Activated CD4-positive, alpha-beta T cell treated with anti-CD3 and anti-CD28 coated beads, Interleukin-2, amount 10 ng/mL, durations not matched to agents 24 days and 14 days (primary cell): ENCODE measurements at regions not wholly inside any gene's neighbourhood (a gene's known extent, or its start where the extent isn't known, plus 50 kb on each side); places are given as distances from the start of the nearest gene placed in this dataset.

ENCODE experiments used
- DNase-seq: peaks from one replicate; pipeline ENCODE4 v3.0.0; 2022
- H3K27ac Mint-ChIP-seq: one replicate; pipeline ENCODE4 v1.8.0; 2022; ENCODE audit warnings: mild to moderate bottlenecking, mixed read lengths
- H3K27me3 Mint-ChIP-seq: one replicate; pipeline ENCODE4 v1.8.0; 2022; ENCODE audit warnings: mixed read lengths
- H3K36me3 Mint-ChIP-seq: one replicate; pipeline ENCODE4 v1.8.0; 2022; ENCODE audit warnings: low read depth, mild to moderate bottlenecking, mixed read lengths
- H3K4me1 Mint-ChIP-seq: one replicate; pipeline ENCODE4 v1.8.0; 2021; ENCODE audit warnings: mixed read lengths
- H3K4me3 Mint-ChIP-seq: one replicate; pipeline ENCODE4 v1.8.0; 2022; ENCODE audit warnings: mild to moderate bottlenecking, moderate library complexity, mixed read lengths
- H3K9me3 Mint-ChIP-seq: one replicate; pipeline ENCODE4 v1.8.0; 2021; ENCODE audit warnings: mixed read lengths
- intact Hi-C: fragments of 100-400 bp; cut with micrococcal nuclease; formaldehyde crosslinking; loops from one replicate; pipeline ENCODE4 v1.15.1; 2023

DNA sequence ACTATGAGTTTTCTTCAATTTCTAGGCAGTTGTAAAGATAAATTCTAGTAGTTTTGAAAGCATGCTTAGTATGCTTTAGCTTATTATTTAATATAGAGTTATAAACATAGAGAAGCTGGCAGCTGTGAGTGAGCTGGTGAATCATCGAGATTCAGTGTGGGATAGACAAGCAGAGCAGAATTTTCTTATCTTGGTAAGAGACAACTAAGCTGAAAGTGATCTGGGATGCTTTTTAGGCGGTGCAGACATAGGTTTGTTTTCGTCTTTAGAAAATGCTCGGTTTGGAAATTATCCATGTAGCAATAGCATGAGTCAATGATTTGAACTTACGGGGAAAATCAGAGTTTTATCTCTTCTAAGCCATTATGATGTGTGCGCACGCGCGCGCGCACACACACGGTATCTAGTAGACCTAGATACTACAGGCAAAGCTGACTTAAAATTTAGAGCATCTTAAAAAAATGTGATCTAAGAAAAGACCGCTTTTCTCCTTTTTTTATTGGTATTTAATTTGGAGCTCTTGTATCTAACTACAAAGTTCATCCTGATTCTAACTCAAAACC, 128.3 kb upstream of the MAP3K7 start:
- H3K27ac Mint-ChIP-seq, result no peak overlapping the region

DNA sequence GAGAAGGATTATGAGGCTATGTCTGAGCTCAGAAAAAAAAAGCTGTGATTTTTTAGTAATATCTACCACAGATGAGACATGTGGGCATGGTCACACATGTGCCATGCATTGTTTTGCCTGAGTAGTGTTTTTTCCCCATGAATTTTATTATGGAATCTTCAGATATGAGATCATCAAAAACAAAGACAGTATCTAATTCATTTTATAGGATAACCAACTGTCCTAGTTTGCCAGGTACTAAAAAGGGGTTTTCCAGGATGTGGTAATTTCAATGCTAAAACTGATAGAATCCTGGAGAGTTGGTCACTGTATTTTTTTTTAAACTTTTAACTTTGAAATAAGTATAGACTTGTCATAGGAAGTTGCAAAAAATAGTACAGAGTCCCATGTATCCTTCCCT, 127.4 kb upstream of the MAP3K7 start:
- intact Hi-C loops, result no loop called here
- Mint-ChIP-seq H3K4me3 (no peak overlapping the region), H3K27me3 (peaks cover 13% of the 10 kb centered on the region), H3K9me3 (no peaks in the 10 kb centered on the region), H3K27ac (no peak overlapping the region), H3K36me3 (no peaks in the 10 kb centered on the region), H3K4me1 (no peaks in the 10 kb centered on the region)
- DNase-seq, result no peak

More for the DNA sequence above, 128.3 kb upstream of the MAP3K7 start:
- no peak for DNase-seq
- peaks cover 13% of the 10 kb centered on the region for H3K27me3 Mint-ChIP-seq
- H3K4me1 Mint-ChIP-seq, result no peaks in the 10 kb centered on the region
- H3K36me3 Mint-ChIP-seq, result no peaks in the 10 kb centered on the region
- H3K9me3 Mint-ChIP-seq, result no peaks in the 10 kb centered on the region
- no peak overlapping the region for H3K4me3 Mint-ChIP-seq
- intact Hi-C loops, result no loop called here

DNA sequence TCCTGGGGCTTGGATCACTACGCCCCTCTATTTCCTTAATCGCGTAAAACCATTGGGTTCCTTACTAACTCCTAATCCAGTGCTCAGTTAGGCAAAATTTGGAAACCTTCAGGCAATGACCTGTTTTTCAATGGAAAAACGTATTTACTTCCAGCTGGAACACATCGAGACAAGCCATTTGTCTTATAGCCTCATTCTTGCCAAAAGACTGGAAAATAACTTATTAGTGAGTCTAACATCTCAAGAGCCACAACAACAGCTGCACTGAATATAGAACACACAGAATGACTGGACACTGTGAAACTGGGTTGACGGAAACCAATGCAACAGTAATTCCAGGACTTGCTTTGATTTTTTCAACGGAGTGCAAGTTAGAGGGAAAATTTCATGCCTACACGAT, 125.2 kb upstream of the MAP3K7 start:
- DNase-seq, result no peak
- Mint-ChIP-seq H3K4me3 (no peak overlapping the region), H3K27ac (no peak overlapping the region), H3K27me3 (peaks cover 13% of the 10 kb centered on the region), H3K4me1 (no peaks in the 10 kb centered on the region), H3K9me3 (no peaks in the 10 kb centered on the region), H3K36me3 (no peaks in the 10 kb centered on the region)
- intact Hi-C loops, result no loop called here

DNA sequence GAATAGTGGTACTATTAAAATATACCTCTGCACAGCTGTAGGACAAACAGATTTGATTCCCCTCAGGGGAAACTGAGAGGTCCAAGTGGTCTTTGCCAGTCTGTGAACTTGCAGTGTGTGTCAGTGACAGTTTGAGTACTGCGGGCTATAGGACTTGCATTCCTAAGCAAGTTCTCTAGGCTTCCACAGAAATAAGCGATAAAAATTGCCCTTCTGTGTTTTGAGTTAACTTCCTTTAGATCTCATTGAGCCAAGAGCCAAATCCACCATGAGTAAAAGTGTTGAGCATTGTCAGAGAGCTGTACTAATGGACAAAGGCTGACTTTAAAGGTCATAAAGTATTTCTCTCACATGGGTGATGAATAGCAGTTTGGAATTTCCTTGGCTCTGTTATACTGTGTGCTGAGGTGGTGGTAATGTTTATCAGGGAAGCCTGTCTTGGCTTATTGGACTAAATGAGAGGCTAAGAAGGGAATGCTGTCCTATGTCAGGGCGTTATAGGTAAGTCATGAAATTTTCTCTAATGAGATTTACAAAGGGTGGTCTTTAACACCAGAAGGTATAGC, 122.6 kb upstream of the MAP3K7 start:
- Mint-ChIP-seq H3K4me3 (no peak overlapping the region), H3K36me3 (no peaks in the 10 kb centered on the region), H3K4me1 (no peaks in the 10 kb centered on the region), H3K9me3 (no peaks in the 10 kb centered on the region), H3K27ac (no peak overlapping the region), H3K27me3 (peaks cover 6% of the 10 kb centered on the region)
- intact Hi-C loops, result no loop called here
- no peak for DNase-seq

DNA sequence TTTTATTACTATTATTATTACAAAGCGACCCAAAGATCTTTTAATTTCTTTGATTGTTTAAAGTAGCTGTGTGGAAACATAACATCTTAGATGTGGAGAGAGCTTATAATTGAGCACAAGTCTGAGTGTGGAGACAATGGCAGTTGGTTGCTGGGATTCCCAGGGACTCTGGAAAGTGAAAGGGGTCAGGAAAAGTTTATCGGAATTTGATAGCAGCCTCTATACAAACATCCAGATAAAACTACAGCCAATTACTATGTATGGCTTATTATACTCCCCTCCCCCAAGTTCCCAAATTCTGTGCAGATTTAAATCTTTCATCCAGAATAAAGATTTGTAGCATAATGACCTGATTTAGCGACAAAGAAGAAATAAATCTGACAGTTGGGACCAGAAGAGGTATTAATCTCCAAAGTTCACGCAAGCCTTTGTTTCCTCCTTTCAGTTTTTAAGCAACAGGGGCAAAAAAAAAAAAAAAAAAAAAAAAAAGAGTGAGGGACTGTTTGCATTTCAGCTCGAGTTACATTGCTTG, 121.4 kb upstream of the MAP3K7 start:
- Mint-ChIP-seq H3K36me3 (no peaks in the 10 kb centered on the region), H3K4me3 (no peak overlapping the region), H3K4me1 (no peaks in the 10 kb centered on the region), H3K27ac (no peak overlapping the region), H3K27me3 (peaks cover 6% of the 10 kb centered on the region), H3K9me3 (no peaks in the 10 kb centered on the region)
- DNase-seq, result no peak
- intact Hi-C loops, result no loop called here

DNA sequence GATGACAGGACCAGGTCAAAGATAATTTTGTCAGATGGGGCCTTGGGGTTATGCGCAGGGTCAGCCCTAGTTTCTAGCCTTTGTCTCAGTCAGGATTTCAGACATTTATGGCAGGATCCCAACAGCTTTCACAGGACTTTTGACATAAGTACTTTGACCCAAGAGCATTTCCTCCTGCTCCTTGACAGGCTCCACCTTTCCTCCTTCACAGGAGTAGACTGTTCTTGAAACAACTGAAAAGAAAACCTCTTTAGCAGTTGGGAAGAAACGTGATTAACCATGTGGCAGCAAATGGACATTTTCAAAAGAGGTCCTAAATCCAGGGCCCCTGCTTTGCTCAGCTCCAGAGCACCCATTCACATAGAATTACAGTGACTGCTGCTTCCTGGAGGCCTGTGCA, 120.4 kb upstream of the MAP3K7 start:
- Mint-ChIP-seq H3K27ac (no peak overlapping the region), H3K9me3 (no peaks in the 10 kb centered on the region), H3K36me3 (no peaks in the 10 kb centered on the region), H3K4me3 (no peak overlapping the region), H3K4me1 (no peaks in the 10 kb centered on the region), H3K27me3 (peaks cover 4% of the 10 kb centered on the region)
- DNase-seq, result no peak
- intact Hi-C loops, result no loop called here

DNA sequence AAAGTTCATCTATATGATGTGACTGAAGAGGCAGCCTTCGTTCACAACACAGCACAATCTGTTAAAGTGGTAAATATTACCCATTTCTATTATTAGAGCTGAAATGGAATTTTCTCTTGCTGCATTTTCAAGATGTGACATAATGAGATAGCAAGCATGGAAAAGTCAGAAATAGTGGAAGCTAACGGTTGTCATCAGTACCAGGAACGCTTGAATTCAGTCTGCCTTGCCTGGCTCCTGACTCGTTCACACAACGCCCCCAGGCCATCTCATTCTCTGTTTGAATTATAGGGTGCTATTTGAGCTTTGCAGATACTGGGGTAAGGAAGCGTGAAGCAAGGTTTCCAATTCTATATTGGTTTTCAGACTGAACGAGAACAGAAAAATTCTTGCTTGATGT, 116.5 kb upstream of the MAP3K7 start:
- intact Hi-C loops, result no loop called here
- Mint-ChIP-seq H3K27me3 (peaks cover 4% of the 10 kb centered on the region), H3K36me3 (no peaks in the 10 kb centered on the region), H3K9me3 (no peaks in the 10 kb centered on the region), H3K4me1 (peaks cover 8% of the 10 kb centered on the region), H3K27ac (no peak overlapping the region), H3K4me3 (no peak overlapping the region)
- DNase-seq, result no peak

DNA sequence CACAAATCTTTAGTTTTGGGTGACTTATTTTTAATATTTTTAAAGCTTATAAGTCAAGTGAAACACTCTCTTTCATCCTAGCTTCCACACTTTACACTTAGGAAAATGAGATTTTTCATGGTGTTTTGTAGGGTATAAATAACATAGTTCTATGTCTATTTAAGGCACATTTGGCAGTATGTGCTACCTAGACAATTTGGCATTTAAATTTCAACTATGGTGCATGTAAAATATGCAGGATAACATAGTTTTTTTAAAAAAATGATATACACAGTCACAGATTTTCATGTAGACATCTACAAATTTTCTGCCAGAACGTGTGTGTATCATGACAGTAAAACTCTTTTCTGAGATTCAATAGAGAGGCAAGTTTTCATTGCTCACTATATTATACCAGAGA, 115.1 kb upstream of the MAP3K7 start:
- no peaks in the 10 kb centered on the region for H3K9me3 Mint-ChIP-seq
- H3K4me1 Mint-ChIP-seq, result peaks cover 8% of the 10 kb centered on the region
- no peak overlapping the region for H3K4me3 Mint-ChIP-seq
- no peak for DNase-seq
- no peaks in the 10 kb centered on the region for H3K36me3 Mint-ChIP-seq
- intact Hi-C loops, result no loop called here
- no peak overlapping the region for H3K27ac Mint-ChIP-seq
- H3K27me3 Mint-ChIP-seq, result peaks cover 4% of the 10 kb centered on the region

DNA sequence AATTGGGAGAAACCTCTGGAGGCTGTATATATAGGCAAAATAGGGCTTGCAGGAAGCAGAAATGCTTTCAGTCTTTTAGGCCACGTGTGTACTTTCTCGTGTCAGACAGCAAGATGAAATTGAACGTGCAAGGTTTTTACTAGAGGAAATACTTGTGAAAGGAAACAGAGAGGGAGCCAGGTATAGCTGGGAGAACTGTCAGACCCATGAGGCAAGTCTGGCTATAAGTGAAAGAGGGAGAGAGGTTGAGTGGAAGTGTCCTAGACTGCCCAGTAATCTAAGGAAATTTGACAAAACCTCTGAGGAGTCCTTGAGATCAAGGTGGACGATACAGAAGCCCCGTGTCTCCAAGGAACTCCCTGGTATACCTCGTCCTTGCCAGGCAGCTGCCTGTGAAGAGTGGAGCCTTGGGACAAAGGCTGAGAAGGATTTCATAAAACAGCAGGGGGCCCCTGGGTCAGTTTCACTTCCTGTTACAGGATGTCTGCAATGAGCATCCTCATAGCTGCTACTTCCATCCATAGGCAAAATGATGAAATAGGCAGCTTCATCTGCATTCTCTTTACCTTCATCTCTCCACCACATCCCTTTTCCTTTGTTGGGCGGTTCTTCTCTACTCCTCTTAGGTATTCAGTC, 114.4 kb upstream of the MAP3K7 start:
- intact Hi-C loops, result no loop called here
- Mint-ChIP-seq H3K27me3 (peaks cover 7% of the 10 kb centered on the region), H3K9me3 (no peaks in the 10 kb centered on the region), H3K4me3 (no peak overlapping the region), H3K27ac (no peak overlapping the region), H3K4me1 (peaks cover 8% of the 10 kb centered on the region), H3K36me3 (no peaks in the 10 kb centered on the region)
- peak; percentile 57 for DNase-seq

DNA sequence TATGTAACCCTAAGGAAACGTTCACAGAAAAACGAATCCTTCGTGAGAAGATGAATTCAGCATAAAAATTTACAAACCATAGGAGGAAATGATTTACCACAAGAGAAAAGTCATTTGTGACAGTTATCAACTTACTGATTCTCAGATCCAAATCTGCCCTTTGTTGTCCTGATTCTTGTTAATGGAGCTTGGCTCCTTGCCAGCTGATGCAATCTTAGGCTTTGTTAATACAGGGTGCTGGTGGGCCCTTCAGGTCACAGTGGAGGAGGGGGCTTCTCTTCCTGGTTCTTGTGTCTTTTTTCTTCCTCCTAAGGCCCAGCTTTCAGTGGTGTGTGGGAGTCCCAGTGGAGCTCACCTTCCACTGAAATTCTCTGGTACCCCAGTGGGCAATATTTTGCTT, 108.4 kb upstream of the MAP3K7 start:
- intact Hi-C loops, result no loop called here
- DNase-seq, result no peak
- Mint-ChIP-seq H3K9me3 (peaks cover 4% of the 10 kb centered on the region), H3K36me3 (no peaks in the 10 kb centered on the region), H3K4me1 (no peaks in the 10 kb centered on the region), H3K27ac (no peak overlapping the region), H3K4me3 (no peak overlapping the region), H3K27me3 (peaks cover 4% of the 10 kb centered on the region)

DNA sequence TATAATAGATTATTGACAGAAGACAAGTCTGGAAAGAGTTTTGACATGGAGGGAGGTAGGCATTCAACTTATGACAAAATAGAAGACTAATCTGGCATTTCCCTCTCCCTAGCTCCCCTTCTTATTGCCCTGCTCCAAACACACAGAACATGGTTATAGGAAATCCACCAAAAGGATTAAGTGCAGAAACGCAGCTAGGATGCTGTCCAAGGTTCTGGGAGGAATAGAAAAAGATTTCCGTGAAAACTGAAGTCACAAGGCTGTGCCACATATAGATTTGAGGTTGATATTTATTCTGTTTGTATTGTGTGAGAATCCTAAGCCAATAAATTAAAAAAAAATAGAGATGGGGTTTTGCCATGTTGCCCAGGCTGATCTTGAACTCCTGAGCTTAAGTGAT, 107.9 kb upstream of the MAP3K7 start:
- Mint-ChIP-seq H3K27me3 (peaks cover 4% of the 10 kb centered on the region), H3K36me3 (no peaks in the 10 kb centered on the region), H3K9me3 (peaks cover 4% of the 10 kb centered on the region), H3K4me3 (no peak overlapping the region), H3K4me1 (no peaks in the 10 kb centered on the region), H3K27ac (no peak overlapping the region)
- DNase-seq, result no peak
- intact Hi-C loops, result no loop called here

DNA sequence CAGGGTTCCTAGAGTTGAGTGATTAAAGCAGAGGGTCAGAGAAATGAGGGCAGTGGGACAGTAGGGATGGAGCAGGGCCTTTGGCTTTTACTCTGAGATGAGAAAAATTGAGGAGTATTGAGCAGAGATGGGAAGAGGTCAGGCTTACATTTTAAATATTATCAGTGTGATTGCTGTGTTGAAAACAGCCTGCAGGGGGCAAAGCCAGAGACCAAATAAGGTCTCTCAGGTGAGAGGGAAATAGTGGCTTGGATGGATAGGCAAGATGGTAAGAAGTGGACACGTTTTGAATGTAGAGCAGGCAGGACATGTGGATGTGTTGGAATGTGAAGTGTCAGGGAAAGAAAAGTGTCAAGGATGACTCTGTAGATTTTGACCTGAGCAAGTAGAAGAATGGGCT, 105.0 kb upstream of the MAP3K7 start:
- intact Hi-C loops, result no loop called here
- Mint-ChIP-seq H3K27me3 (peaks cover 5% of the 10 kb centered on the region), H3K4me1 (no peaks in the 10 kb centered on the region), H3K27ac (no peak overlapping the region), H3K36me3 (no peaks in the 10 kb centered on the region), H3K4me3 (no peak overlapping the region), H3K9me3 (peaks cover 4% of the 10 kb centered on the region)
- no peak for DNase-seq

DNA sequence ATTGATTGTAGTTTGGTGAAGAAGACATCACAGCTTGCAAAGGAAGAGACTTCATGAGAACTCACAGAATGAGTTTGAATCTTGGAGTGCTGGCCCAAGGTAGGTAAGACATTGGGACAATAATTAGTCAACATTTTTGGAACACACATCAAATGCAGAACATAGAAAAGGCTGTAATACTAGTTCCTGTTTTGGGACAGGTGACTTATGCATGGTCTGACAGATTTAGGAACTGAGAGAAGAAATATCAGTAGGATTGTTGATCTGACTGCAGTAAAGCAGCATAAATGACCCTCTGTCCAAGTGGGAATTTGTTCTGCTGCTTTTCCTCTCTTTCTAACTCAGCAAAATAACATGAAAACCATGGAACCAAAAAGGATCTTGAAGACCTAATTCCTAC, 102.3 kb upstream of the MAP3K7 start:
- Mint-ChIP-seq H3K27me3 (peaks cover 3% of the 10 kb centered on the region), H3K27ac (no peak overlapping the region), H3K4me3 (no peak overlapping the region), H3K36me3 (no peaks in the 10 kb centered on the region), H3K4me1 (no peaks in the 10 kb centered on the region), H3K9me3 (peaks cover 4% of the 10 kb centered on the region)
- intact Hi-C loops, result no loop called here
- no peak for DNase-seq

DNA sequence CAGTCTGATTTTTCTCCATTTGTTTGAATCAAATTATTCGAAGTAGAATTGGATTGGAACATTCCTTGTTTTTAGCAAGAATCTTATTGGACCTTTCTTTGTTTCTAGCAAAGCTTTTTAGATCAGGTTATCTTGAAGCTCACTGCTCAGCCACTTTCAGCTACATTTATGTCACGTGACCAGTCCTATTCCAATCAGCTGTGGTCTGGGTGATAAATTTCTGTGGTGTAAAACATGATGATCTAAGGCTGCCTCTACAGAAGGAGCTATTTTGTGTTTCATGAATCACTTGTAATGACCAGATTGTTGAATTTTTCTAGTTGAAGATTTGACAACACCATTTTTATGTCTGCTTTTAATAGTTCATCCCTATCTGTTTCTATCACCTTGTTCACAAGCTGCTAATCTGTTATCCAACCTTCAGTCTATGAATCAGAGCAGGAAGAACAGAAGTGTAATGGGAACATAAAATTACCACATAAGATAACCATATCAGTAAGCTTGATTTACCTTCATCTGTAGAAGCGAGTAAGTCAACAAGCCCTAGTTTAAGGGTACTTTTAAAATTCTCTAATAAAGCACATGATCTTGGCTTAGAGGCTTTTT, 101.0 kb upstream of the MAP3K7 start:
- Mint-ChIP-seq H3K4me3 (no peak overlapping the region), H3K36me3 (no peaks in the 10 kb centered on the region), H3K27me3 (peaks cover 4% of the 10 kb centered on the region), H3K9me3 (peaks cover 4% of the 10 kb centered on the region), H3K27ac (no peak overlapping the region), H3K4me1 (no peaks in the 10 kb centered on the region)
- intact Hi-C loops, result no loop called here
- no peak for DNase-seq
